ENCODE measurements at regions not wholly inside any gene's neighbourhood (a gene's known extent, or its start where the extent isn't known, plus 50 kb on each side); places are given as distances from the start of the nearest gene placed in this dataset.

GRCh38 chr7:67858931-67859330 is 862.3 kb downstream of the TYW1 start:
- H3K4me3 Mint-ChIP-seq, result no peak overlapping the region
- H3K4me1 Mint-ChIP-seq, result no peaks in the 10 kb centered on the region
- H3K9me3 Mint-ChIP-seq, result peaks cover 12% of the 10 kb centered on the region
- H3K27ac Mint-ChIP-seq, result no peak overlapping the region
- no peak for DNase-seq (ENCODE audit: low spot score in 2 of 2)
- no peaks in the 10 kb centered on the region for H3K27me3 Mint-ChIP-seq
- no peak for ATAC-seq (ENCODE audit: low read depth)
- H3K36me3 Mint-ChIP-seq, result no peaks in the 10 kb centered on the region

GRCh38 chr7:67863911-67864310 is 867.3 kb downstream of the TYW1 start:
- Mint-ChIP-seq H3K36me3 (no peaks in the 10 kb centered on the region), H3K27ac (no peak overlapping the region), H3K4me1 (no peaks in the 10 kb centered on the region), H3K27me3 (no peaks in the 10 kb centered on the region), H3K9me3 (peaks cover 6% of the 10 kb centered on the region), H3K4me3 (no peak overlapping the region)
- ATAC-seq (ENCODE audit: low read depth), result no peak
- DNase-seq (ENCODE audit: low spot score in 2 of 2), result no peak

- Mint-ChIP-seq H3K36me3 (no peaks in the 10 kb centered on the region), H3K4me1 (no peaks in the 10 kb centered on the region), H3K27me3 (no peaks in the 10 kb centered on the region), H3K4me3 (no peak overlapping the region), H3K9me3 (peaks cover 14% of the 10 kb centered on the region), H3K27ac (no peak overlapping the region)
- ATAC-seq (ENCODE audit: low read depth), result no peak
- no peak for DNase-seq (ENCODE audit: low spot score in 2 of 2)
Measured at GRCh38 chr7:67866054-67866453, 869.4 kb downstream of the TYW1 start.

- no peaks in the 10 kb centered on the region for H3K4me1 Mint-ChIP-seq
- H3K27ac Mint-ChIP-seq, result no peak overlapping the region
- H3K27me3 Mint-ChIP-seq, result no peaks in the 10 kb centered on the region
- H3K4me3 Mint-ChIP-seq, result no peak overlapping the region
- ATAC-seq (ENCODE audit: low read depth) (no peak), DNase-seq (ENCODE audit: low spot score in 2 of 2) (no peak)
- H3K36me3 Mint-ChIP-seq, result no peaks in the 10 kb centered on the region
- H3K9me3 Mint-ChIP-seq, result peaks cover 12% of the 10 kb centered on the region
Measured at GRCh38 chr7:67866812-67867211, 870.2 kb downstream of the TYW1 start.

GRCh38 chr7:67870396-67870795 is 873.8 kb downstream of the TYW1 start:
- ATAC-seq (ENCODE audit: low read depth) (no peak), DNase-seq (ENCODE audit: low spot score in 2 of 2) (no peak)
- H3K36me3 Mint-ChIP-seq, result peaks cover 1% of the 10 kb centered on the region
- no peak overlapping the region for H3K27ac Mint-ChIP-seq
- no peak overlapping the region for H3K4me3 Mint-ChIP-seq
- no peaks in the 10 kb centered on the region for H3K27me3 Mint-ChIP-seq
- peaks cover 17% of the 10 kb centered on the region for H3K9me3 Mint-ChIP-seq
- no peaks in the 10 kb centered on the region for H3K4me1 Mint-ChIP-seq

GRCh38 chr7:67875558-67875957 is 878.9 kb downstream of the TYW1 start:
- peaks cover 9% of the 10 kb centered on the region for H3K9me3 Mint-ChIP-seq
- no peaks in the 10 kb centered on the region for H3K4me1 Mint-ChIP-seq
- no peak overlapping the region for H3K27ac Mint-ChIP-seq
- H3K36me3 Mint-ChIP-seq, result peaks cover 1% of the 10 kb centered on the region
- no peak for ATAC-seq (ENCODE audit: low read depth)
- no peak overlapping the region for H3K4me3 Mint-ChIP-seq
- no peak for DNase-seq (ENCODE audit: low spot score in 2 of 2)
- no peaks in the 10 kb centered on the region for H3K27me3 Mint-ChIP-seq

GRCh38 chr7:67878808-67879207 is 882.2 kb downstream of the TYW1 start:
- peaks cover 1% of the 10 kb centered on the region for H3K36me3 Mint-ChIP-seq
- no peak for ATAC-seq (ENCODE audit: low read depth)
- H3K27ac Mint-ChIP-seq, result no peak overlapping the region
- no peak for DNase-seq (ENCODE audit: low spot score in 2 of 2)
- H3K27me3 Mint-ChIP-seq, result peaks cover 1% of the 10 kb centered on the region
- no peak overlapping the region for H3K4me3 Mint-ChIP-seq
- peaks cover 10% of the 10 kb centered on the region for H3K9me3 Mint-ChIP-seq
- no peaks in the 10 kb centered on the region for H3K4me1 Mint-ChIP-seq

- no peak overlapping the region for H3K4me3 Mint-ChIP-seq
- no peak overlapping the region for H3K27ac Mint-ChIP-seq
- H3K27me3 Mint-ChIP-seq, result peaks cover 1% of the 10 kb centered on the region
- no peaks in the 10 kb centered on the region for H3K36me3 Mint-ChIP-seq
- DNase-seq (ENCODE audit: low spot score in 2 of 2) (no peak), ATAC-seq (ENCODE audit: low read depth) (no peak)
- peaks cover 14% of the 10 kb centered on the region for H3K9me3 Mint-ChIP-seq
- H3K4me1 Mint-ChIP-seq, result no peaks in the 10 kb centered on the region
Measured at GRCh38 chr7:67882843-67883242, 886.2 kb downstream of the TYW1 start.

- Mint-ChIP-seq H3K36me3 (no peaks in the 10 kb centered on the region), H3K27me3 (no peaks in the 10 kb centered on the region), H3K27ac (no peak overlapping the region), H3K9me3 (peaks cover 6% of the 10 kb centered on the region), H3K4me3 (no peak overlapping the region), H3K4me1 (no peaks in the 10 kb centered on the region)
- DNase-seq (ENCODE audit: low spot score in 2 of 2) (no peak), ATAC-seq (ENCODE audit: low read depth) (no peak)
Measured at GRCh38 chr7:67890316-67890715, 893.7 kb downstream of the TYW1 start.

GRCh38 chr7:67894746-67895145 is 898.1 kb downstream of the TYW1 start:
- DNase-seq (ENCODE audit: low spot score in 2 of 2) (no peak), ATAC-seq (ENCODE audit: low read depth) (no peak)
- H3K36me3 Mint-ChIP-seq, result no peaks in the 10 kb centered on the region
- H3K27me3 Mint-ChIP-seq, result peaks cover 6% of the 10 kb centered on the region
- no peak overlapping the region for H3K4me3 Mint-ChIP-seq
- H3K27ac Mint-ChIP-seq, result no peak overlapping the region
- peaks cover 4% of the 10 kb centered on the region for H3K9me3 Mint-ChIP-seq
- H3K4me1 Mint-ChIP-seq, result no peaks in the 10 kb centered on the region

- ATAC-seq (ENCODE audit: low read depth) (no peak), DNase-seq (ENCODE audit: low spot score in 2 of 2) (no peak)
- Mint-ChIP-seq H3K9me3 (peaks cover 6% of the 10 kb centered on the region), H3K27me3 (peaks cover 6% of the 10 kb centered on the region), H3K4me3 (no peak overlapping the region), H3K4me1 (no peaks in the 10 kb centered on the region), H3K27ac (no peak overlapping the region), H3K36me3 (no peaks in the 10 kb centered on the region)
Measured at GRCh38 chr7:67896721-67897120, 900.1 kb downstream of the TYW1 start.

GRCh38 chr7:67900456-67900855 is 903.8 kb downstream of the TYW1 start:
- peaks cover 9% of the 10 kb centered on the region for H3K9me3 Mint-ChIP-seq
- peaks cover 6% of the 10 kb centered on the region for H3K27me3 Mint-ChIP-seq
- ATAC-seq (ENCODE audit: low read depth), result no peak
- no peak overlapping the region for H3K4me3 Mint-ChIP-seq
- no peak for DNase-seq (ENCODE audit: low spot score in 2 of 2)
- H3K4me1 Mint-ChIP-seq, result no peaks in the 10 kb centered on the region
- no peaks in the 10 kb centered on the region for H3K36me3 Mint-ChIP-seq
- H3K27ac Mint-ChIP-seq, result no peak overlapping the region

GRCh38 chr7:67901808-67902480 is 905.3 kb downstream of the TYW1 start:
- peaks cover 6% of the 10 kb centered on the region for H3K27me3 Mint-ChIP-seq
- no peak overlapping the region for H3K27ac Mint-ChIP-seq
- no peaks in the 10 kb centered on the region for H3K36me3 Mint-ChIP-seq
- peaks cover 9% of the 10 kb centered on the region for H3K9me3 Mint-ChIP-seq
- no peak for DNase-seq (ENCODE audit: low spot score in 2 of 2)
- ATAC-seq (ENCODE audit: low read depth), result no peak
- H3K4me1 Mint-ChIP-seq, result no peaks in the 10 kb centered on the region
- H3K4me3 Mint-ChIP-seq, result no peak overlapping the region

- Mint-ChIP-seq H3K4me3 (no peak overlapping the region), H3K36me3 (no peaks in the 10 kb centered on the region), H3K27me3 (no peaks in the 10 kb centered on the region), H3K4me1 (no peaks in the 10 kb centered on the region), H3K27ac (no peak overlapping the region), H3K9me3 (peaks cover 8% of the 10 kb centered on the region)
- ATAC-seq (ENCODE audit: low read depth) (no peak), DNase-seq (ENCODE audit: low spot score in 2 of 2) (no peak)
Measured at GRCh38 chr7:67907792-67908191, 911.2 kb downstream of the TYW1 start.

GRCh38 chr7:67912437-67912836 is 915.8 kb downstream of the TYW1 start:
- Mint-ChIP-seq H3K4me1 (no peaks in the 10 kb centered on the region), H3K4me3 (no peak overlapping the region), H3K9me3 (peaks cover 5% of the 10 kb centered on the region), H3K27ac (no peak overlapping the region), H3K36me3 (peaks cover 2% of the 10 kb centered on the region), H3K27me3 (no peaks in the 10 kb centered on the region)
- DNase-seq (ENCODE audit: low spot score in 2 of 2) (no peak), ATAC-seq (ENCODE audit: low read depth) (no peak)

Data from memory B cell (primary cell).